ENCODE measurements at regions not wholly inside any gene's neighbourhood (a gene's known extent, or its start where the extent isn't known, plus 50 kb on each side); places are given as distances from the start of the nearest gene placed in this dataset.

DNA sequence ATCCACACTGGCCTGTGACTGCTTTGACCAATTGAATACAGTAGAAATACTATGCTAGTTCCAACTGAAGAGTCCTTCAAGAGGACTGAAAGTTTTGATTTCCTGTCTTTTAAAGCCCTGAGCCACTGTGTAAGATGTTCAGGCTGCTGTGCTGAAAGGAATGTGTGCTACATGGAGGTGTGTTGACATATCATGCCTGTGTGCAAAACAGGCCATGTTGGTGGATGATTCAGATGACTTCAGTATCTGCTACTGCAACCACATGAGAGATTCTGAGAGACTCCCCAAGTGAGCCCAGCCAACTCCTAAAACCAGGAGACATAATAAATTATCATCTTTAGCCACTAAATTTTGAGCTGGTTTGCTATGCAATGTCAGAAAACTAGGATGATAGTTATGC, 662.9 kb downstream of the ZEB2 start:
- no peak overlapping the region for H3K4me3 ChIP-seq (ENCODE audit: low read depth, low read length)
- TF ChIP-seq, protein P1, sequence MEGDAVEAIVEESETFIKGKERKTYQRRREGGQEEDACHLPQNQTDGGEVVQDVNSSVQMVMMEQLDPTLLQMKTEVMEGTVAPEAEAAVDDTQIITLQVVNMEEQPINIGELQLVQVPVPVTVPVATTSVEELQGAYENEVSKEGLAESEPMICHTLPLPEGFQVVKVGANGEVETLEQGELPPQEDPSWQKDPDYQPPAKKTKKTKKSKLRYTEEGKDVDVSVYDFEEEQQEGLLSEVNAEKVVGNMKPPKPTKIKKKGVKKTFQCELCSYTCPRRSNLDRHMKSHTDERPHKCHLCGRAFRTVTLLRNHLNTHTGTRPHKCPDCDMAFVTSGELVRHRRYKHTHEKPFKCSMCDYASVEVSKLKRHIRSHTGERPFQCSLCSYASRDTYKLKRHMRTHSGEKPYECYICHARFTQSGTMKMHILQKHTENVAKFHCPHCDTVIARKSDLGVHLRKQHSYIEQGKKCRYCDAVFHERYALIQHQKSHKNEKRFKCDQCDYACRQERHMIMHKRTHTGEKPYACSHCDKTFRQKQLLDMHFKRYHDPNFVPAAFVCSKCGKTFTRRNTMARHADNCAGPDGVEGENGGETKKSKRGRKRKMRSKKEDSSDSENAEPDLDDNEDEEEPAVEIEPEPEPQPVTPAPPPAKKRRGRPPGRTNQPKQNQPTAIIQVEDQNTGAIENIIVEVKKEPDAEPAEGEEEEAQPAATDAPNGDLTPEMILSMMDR (IDR thresholded peaks at IDR 0.05; ENCODE audit: borderline replicate concordance, insufficient read depth, low read depth, low read length) = no peak

DNA sequence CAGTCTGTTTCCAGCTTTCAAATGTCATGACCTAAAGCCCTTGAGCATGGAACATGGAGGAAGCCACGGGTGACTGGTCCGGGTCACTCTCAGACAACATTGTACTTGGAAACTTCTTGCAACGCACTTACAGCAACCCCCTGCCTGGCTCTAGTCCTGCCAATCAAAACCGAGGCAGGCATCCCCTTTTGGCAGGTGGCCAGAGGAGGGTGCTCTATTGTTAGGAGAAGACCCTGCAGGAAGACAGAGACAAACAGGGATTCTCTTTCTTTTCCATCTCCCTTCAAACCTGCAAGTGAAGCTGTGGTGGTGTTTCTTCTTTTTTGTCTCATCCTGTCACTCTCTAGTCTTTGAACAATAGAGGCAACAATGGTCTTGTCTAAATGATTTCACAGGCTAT, 667.2 kb downstream of the ZEB2 start:
- TF ChIP-seq, protein P1 (IDR thresholded peaks at IDR 0.05; ENCODE audit: borderline replicate concordance, insufficient read depth, low read depth, low read length) = no peak
- no peak overlapping the region for H3K4me3 ChIP-seq (ENCODE audit: low read depth, low read length)

DNA sequence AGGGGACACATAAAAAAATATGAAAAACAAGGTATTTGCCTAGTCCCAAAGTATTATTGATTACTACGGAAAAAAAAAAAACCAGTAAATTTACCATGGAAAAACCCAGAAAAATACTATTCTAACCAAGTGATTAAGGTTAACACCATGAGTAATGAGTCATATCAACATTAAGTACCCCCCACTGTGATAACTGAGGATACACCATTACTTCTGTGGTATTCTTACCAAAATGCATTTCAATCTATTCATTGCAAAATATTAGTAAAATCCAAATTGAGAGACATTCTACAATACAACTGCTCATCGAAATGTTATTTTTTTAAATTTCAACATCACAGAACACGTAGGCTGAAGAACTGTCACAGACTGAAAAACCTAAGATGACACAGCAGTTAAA, 669.8 kb downstream of the ZEB2 start:
- TF ChIP-seq, protein P1 (IDR thresholded peaks at IDR 0.05; ENCODE audit: borderline replicate concordance, insufficient read depth, low read depth, low read length) = no peak

DNA sequence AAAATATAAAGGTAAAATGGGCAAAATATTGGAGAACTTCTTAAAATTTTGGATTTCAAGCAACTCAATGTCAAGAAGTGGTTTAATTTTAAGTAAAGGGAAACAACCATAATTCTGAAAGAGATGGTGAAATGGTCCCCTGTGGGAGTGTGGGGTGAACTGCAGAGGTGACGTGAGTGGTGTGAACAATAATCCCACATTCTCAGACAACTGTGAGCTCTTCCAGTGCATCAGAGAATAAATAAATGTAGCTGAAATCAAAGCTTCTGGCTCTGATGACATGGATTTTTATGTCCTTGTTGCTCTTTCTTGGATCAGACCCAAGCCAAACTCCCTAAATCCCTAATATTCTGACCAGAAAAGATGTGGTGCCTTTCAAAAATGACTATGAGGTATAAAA, 672.7 kb downstream of the ZEB2 start:
- H3K4me3 ChIP-seq (ENCODE audit: low read depth, low read length) = no peak overlapping the region
- TF ChIP-seq, protein P1 (IDR thresholded peaks at IDR 0.05; ENCODE audit: borderline replicate concordance, insufficient read depth, low read depth, low read length) = no peak

More for the DNA sequence above, 669.8 kb downstream of the ZEB2 start:
- no peak overlapping the region for H3K4me3 ChIP-seq (ENCODE audit: low read depth, low read length)

DNA sequence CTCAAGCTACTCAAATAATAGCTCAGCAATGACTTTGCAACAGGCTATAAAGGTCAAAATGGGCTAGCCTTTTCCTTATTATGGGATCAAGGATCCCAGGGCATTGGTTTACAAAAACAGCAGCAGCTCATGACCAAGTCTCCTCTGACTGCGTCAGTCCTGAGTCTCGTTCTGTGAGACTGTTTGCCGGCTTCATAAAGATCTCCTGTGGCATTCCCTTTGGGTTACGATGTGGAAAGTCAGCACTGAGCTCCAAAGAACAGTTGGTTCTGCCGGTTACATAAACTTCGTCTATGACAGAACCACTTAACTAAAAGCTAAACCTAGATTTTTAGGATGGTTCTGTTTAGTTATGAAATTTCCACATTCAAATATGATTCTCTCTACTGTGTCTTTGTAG, 674.9 kb downstream of the ZEB2 start:
- H3K4me3 ChIP-seq (ENCODE audit: low read depth, low read length) = no peak overlapping the region
- TF ChIP-seq, protein P1 (IDR thresholded peaks at IDR 0.05; ENCODE audit: borderline replicate concordance, insufficient read depth, low read depth, low read length) = no peak

DNA sequence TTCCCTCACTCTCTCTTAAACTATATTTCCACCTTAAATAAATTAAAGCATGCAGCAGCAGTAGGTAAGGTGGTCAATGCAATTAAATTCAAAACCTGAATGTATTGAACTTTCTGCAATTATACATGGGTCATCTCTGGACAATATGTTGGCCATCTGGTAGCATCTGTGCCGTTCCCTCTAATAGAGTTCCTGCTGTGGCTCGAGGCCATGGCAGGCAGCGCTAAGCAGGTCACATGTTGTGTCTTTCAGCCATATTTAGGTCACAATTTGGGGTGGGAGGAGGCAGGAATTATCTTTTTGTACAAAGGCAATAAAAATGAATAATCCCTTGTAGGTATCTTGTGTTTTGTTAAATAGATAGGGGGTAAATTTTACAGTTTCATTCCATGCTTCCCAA, 676.2 kb downstream of the ZEB2 start:
- no peak overlapping the region for H3K4me3 ChIP-seq (ENCODE audit: low read depth, low read length)
- TF ChIP-seq, protein P1 (IDR thresholded peaks at IDR 0.05; ENCODE audit: borderline replicate concordance, insufficient read depth, low read depth, low read length) = no peak

DNA sequence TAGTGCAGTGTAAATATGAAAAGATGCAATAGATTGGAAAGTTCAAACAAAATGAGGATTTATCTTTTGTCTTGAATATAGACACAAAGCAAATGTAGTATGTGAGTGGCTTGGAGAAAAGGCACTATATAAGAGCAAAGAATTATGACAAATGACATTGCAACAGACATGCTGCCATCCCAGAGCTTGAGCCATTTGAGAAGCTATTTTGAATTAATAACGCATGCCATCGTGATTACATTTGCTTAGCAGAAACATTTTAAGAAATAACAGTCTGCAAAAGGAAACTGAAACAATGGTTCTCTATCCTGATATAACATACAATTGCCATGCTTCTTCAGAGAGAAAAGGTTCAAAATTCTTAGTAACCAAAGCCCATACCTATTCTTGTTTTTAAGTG, 677.1 kb downstream of the ZEB2 start:
- TF ChIP-seq, protein P1 (IDR thresholded peaks at IDR 0.05; ENCODE audit: borderline replicate concordance, insufficient read depth, low read depth, low read length) = no peak
- H3K4me3 ChIP-seq (ENCODE audit: low read depth, low read length) = no peak overlapping the region
